Endometrium (tissue), 2 donors: ENCODE measurements at regions not wholly inside any gene's neighbourhood (a gene's known extent, or its start where the extent isn't known, plus 50 kb on each side); places are given as distances from the start of the nearest gene placed in this dataset.

ENCODE experiments used
- FAIRE-seq: peaks from 2 replicates; lab custom pipeline; 2012; peaks lifted over from hg19 to GRCh38; lab: Jason Lieb, UNC
- donor health status: control.
- donor health status: control.

GRCh38 chr14:97688631-97689336, 891.6 kb downstream of the VRK1 start:
- no peak for FAIRE-seq

- no peak for FAIRE-seq
These were observed 894.9 kb downstream of the VRK1 start for GRCh38 chr14:97692084-97692483.

- no peak for FAIRE-seq
These were observed 898.3 kb downstream of the VRK1 start for GRCh38 chr14:97695456-97695981.

GRCh38 chr14:97697772-97698171, 900.6 kb downstream of the VRK1 start:
- FAIRE-seq = no peak

- no peak for FAIRE-seq
These were observed 901.8 kb downstream of the VRK1 start for GRCh38 chr14:97699026-97699425.

GRCh38 chr14:97703006-97703760, 906.0 kb downstream of the VRK1 start:
- no peak for FAIRE-seq

GRCh38 chr14:97704316-97704885, 907.2 kb downstream of the VRK1 start:
- no peak for FAIRE-seq

GRCh38 chr14:97705107-97705506, 907.9 kb downstream of the VRK1 start:
- FAIRE-seq = no peak

- no peak for FAIRE-seq
These were observed 908.8 kb downstream of the VRK1 start for GRCh38 chr14:97705976-97706375.

GRCh38 chr14:97706819-97707218, 909.6 kb downstream of the VRK1 start:
- no peak for FAIRE-seq

GRCh38 chr14:97707603-97708002, 910.4 kb downstream of the VRK1 start:
- FAIRE-seq = no peak

- no peak for FAIRE-seq
These were observed 912.4 kb downstream of the VRK1 start for GRCh38 chr14:97709552-97709951.

GRCh38 chr14:97710726-97711125, 913.5 kb downstream of the VRK1 start:
- no peak for FAIRE-seq

- FAIRE-seq = no peak
These were observed 915.3 kb downstream of the VRK1 start for GRCh38 chr14:97712471-97712870.

GRCh38 chr14:97713023-97713422, 915.8 kb downstream of the VRK1 start:
- FAIRE-seq = no peak

- FAIRE-seq = no peak
These were observed 921.8 kb downstream of the VRK1 start for GRCh38 chr14:97718886-97719442.

- FAIRE-seq = no peak
These were observed 922.7 kb downstream of the VRK1 start for GRCh38 chr14:97719931-97720330.

- FAIRE-seq = no peak
These were observed 926.2 kb downstream of the VRK1 start for GRCh38 chr14:97723351-97723750.

- FAIRE-seq = no peak
These were observed 926.6 kb downstream of the VRK1 start for GRCh38 chr14:97723819-97724218.

GRCh38 chr14:97724265-97724731, 927.1 kb downstream of the VRK1 start:
- no peak for FAIRE-seq

GRCh38 chr14:97726676-97727075, 929.5 kb downstream of the VRK1 start:
- no peak for FAIRE-seq

- FAIRE-seq = no peak
These were observed 933.5 kb downstream of the VRK1 start for GRCh38 chr14:97730706-97731105.

- FAIRE-seq = no peak
These were observed 934.6 kb downstream of the VRK1 start for GRCh38 chr14:97731800-97732199.
